Erythroblast (primary cell): ENCODE measurements at regions not wholly inside any gene's neighbourhood (a gene's known extent, or its start where the extent isn't known, plus 50 kb on each side); places are given as distances from the start of the nearest gene placed in this dataset.

ENCODE experiments used
- GATA1 ChIP-seq: IDR thresholded peaks from 2 replicates; pipeline ENCODE4 v1.6.1; 2011; ENCODE audit warnings: low read depth, mild to moderate bottlenecking, control low read depth, low read length, moderate library complexity
- POLR2A ChIP-seq: IDR thresholded peaks from 2 replicates; pipeline ENCODE4 v1.6.1; 2011; ENCODE audit warnings: mild to moderate bottlenecking, low read length

DNA sequence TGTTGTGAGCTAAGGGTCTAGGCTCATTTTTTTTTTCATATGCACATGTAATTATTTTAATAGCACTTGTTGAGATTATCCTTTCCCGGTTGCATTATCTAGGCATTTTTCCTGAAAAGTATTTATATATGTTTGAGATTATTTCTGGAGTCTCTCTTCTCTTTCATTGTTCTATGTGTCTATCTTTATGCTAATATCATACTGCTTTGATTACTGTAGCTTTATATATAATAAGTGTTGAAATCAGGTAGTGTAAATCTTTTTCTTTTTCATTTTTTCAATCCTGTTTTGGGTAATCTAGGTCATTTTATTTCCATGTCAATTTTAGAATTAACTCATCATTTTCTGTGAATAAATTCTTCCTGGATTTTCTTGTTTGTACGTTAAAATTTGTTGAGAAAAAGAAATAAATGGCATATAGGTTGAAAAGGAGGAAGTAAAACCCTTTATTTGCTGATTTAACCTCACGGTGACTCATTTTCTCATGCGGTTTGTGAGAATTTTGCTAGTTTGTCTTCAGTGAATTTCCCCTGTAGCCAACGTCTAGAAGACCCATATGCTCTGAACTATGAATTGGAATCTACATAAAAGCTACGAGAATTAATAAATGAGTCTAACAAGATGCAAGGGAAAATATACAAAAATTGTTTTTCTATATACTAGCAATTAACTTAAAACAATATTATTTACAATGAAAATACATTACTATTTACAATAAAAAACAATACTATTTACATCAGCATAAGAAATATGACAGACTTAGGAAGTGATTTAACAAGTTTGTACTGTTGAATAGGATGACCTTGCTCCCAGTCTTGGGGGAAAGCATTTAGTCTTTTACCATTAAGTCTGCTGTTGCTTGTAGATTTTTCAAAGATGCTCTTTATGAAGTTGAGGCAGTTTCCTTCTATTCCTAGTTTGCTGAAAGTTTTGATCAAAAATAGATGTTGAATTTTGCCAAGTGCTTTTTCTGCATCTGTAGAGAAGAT lies 105.0 kb downstream of the SNAPC1 start:
- TF ChIP-seq POLR2A (no peak), GATA1 (no peak)
